Muscle of leg (tissue), 3 donors: ENCODE measurements at regions not wholly inside any gene's neighbourhood (a gene's known extent, or its start where the extent isn't known, plus 50 kb on each side); places are given as distances from the start of the nearest gene placed in this dataset.

Experiments
- DNase-seq: peaks from one replicate; pipeline ENCODE4 v3.0.0; 2013
- H3K27ac ChIP-seq: one replicate; pipeline ENCODE4 v1.5.1; 2013; ENCODE audit warnings: mild to moderate bottlenecking, low read length, control low read depth
- H3K27me3 ChIP-seq: one replicate; pipeline ENCODE4 v1.6.1; 2013; ENCODE audit warnings: low read length; ENCODE audit not compliant: control insufficient read depth, insufficient read depth
- H3K36me3 ChIP-seq: one replicate; pipeline ENCODE4 v1.6.1; 2013; ENCODE audit warnings: low read length; ENCODE audit not compliant: control insufficient read depth, insufficient read depth
- H3K4me1 ChIP-seq: one replicate; pipeline ENCODE4 v1.6.1; 2013; ENCODE audit warnings: low read length; ENCODE audit not compliant: control insufficient read depth, insufficient read depth
- H3K4me3 ChIP-seq: one replicate; pipeline ENCODE4 v1.5.1; 2013; ENCODE audit warnings: low read length, control low read depth
- H3K9me3 ChIP-seq: replicated peaks from 2 replicates; pipeline ENCODE4 v1.6.1; 2013; ENCODE audit warnings: low read depth, low read length; ENCODE audit not compliant: control insufficient read depth
- WGBS: methylation state at CpG from one replicate; pipeline ENCODE4 v1.1.5; 2013; ENCODE audit warnings: missing lambda C conversion rate; ENCODE audit not compliant: insufficient coverage; 5-methylcytosine and 5-hydroxymethylcytosine counted together

- H3K4me1 ChIP-seq, result no peaks in the 10 kb centered on the region
- WGBS, result 37% methylated on average over 3 of the region's 7 CpGs
- no peak for DNase-seq
- H3K36me3 ChIP-seq, result no peaks in the 10 kb centered on the region
- no peaks in the 10 kb centered on the region for H3K9me3 ChIP-seq
- H3K4me3 ChIP-seq, result no peak overlapping the region
- no peak overlapping the region for H3K27ac ChIP-seq
- H3K27me3 ChIP-seq, result no peaks in the 10 kb centered on the region
These were observed 428.4 kb downstream of the EFNB2 start for GRCh38 chr13:106107061-106107460.

GRCh38 chr13:106105153-106105552 is 430.3 kb downstream of the EFNB2 start:
- Histone ChIP-seq H3K9me3 (no peaks in the 10 kb centered on the region), H3K4me3 (no peak overlapping the region), H3K36me3 (no peaks in the 10 kb centered on the region), H3K27ac (no peak overlapping the region), H3K27me3 (no peaks in the 10 kb centered on the region), H3K4me1 (peaks cover 5% of the 10 kb centered on the region)
- no peak for DNase-seq
- WGBS, result no CpG with 5 or more reads among the region's 1 CpG

GRCh38 chr13:106104281-106104901 is 431.1 kb downstream of the EFNB2 start:
- no peak for DNase-seq
- peaks cover 6% of the 10 kb centered on the region for H3K4me1 ChIP-seq

GRCh38 chr13:106103779-106104178 is 431.7 kb downstream of the EFNB2 start:
- H3K36me3 ChIP-seq, result no peaks in the 10 kb centered on the region
- H3K27me3 ChIP-seq, result no peaks in the 10 kb centered on the region
- no peak for DNase-seq
- H3K27ac ChIP-seq, result no peak overlapping the region
- WGBS, result 91% methylated on average over 10 of the region's 10 CpGs
- H3K4me1 ChIP-seq, result peaks cover 6% of the 10 kb centered on the region
- no peak overlapping the region for H3K4me3 ChIP-seq
- H3K9me3 ChIP-seq, result no peaks in the 10 kb centered on the region

More at GRCh38 chr13:106104281-106104901, 431.1 kb downstream of the EFNB2 start:
- Histone ChIP-seq H3K27ac (no peak overlapping the region), H3K4me3 (no peak overlapping the region), H3K27me3 (no peaks in the 10 kb centered on the region), H3K36me3 (no peaks in the 10 kb centered on the region), H3K9me3 (no peaks in the 10 kb centered on the region)
- WGBS, result 88% methylated on average over 1 of the region's 3 CpGs

- peaks cover 6% of the 10 kb centered on the region for H3K4me1 ChIP-seq
- no peak for DNase-seq
- no peak overlapping the region for H3K4me3 ChIP-seq
- 100% methylated on average over 1 of the region's 4 CpGs for WGBS
- H3K27ac ChIP-seq, result no peak overlapping the region
- H3K27me3 ChIP-seq, result no peaks in the 10 kb centered on the region
- no peaks in the 10 kb centered on the region for H3K36me3 ChIP-seq
- no peaks in the 10 kb centered on the region for H3K9me3 ChIP-seq
These were observed 432.7 kb downstream of the EFNB2 start for GRCh38 chr13:106102786-106103185.

GRCh38 chr13:106101201-106101600 is 434.3 kb downstream of the EFNB2 start:
- no peak for DNase-seq
- no CpG with 5 or more reads among the region's 5 CpGs for WGBS
- H3K9me3 ChIP-seq, result no peaks in the 10 kb centered on the region
- H3K36me3 ChIP-seq, result no peaks in the 10 kb centered on the region
- H3K27ac ChIP-seq, result no peak overlapping the region
- H3K4me1 ChIP-seq, result peaks cover 6% of the 10 kb centered on the region
- H3K27me3 ChIP-seq, result no peaks in the 10 kb centered on the region
- no peak overlapping the region for H3K4me3 ChIP-seq

GRCh38 chr13:106100171-106100919 is 435.1 kb downstream of the EFNB2 start:
- no peaks in the 10 kb centered on the region for H3K36me3 ChIP-seq
- peaks cover 6% of the 10 kb centered on the region for H3K4me1 ChIP-seq
- no peaks in the 10 kb centered on the region for H3K9me3 ChIP-seq
- 50% methylated on average over 6 of the region's 8 CpGs for WGBS
- H3K4me3 ChIP-seq, result no peak overlapping the region
- H3K27ac ChIP-seq, result no peak overlapping the region
- DNase-seq, result peak; percentile 35
- H3K27me3 ChIP-seq, result no peaks in the 10 kb centered on the region

- no peak for DNase-seq
- Histone ChIP-seq H3K36me3 (no peaks in the 10 kb centered on the region), H3K27ac (no peak overlapping the region), H3K9me3 (no peaks in the 10 kb centered on the region), H3K27me3 (no peaks in the 10 kb centered on the region), H3K4me1 (peaks cover 6% of the 10 kb centered on the region), H3K4me3 (no peak overlapping the region)
- WGBS, result 73% methylated on average over 8 of the region's 13 CpGs
These were observed 435.7 kb downstream of the EFNB2 start for GRCh38 chr13:106099765-106100164.

- Histone ChIP-seq H3K9me3 (no peaks in the 10 kb centered on the region), H3K36me3 (no peaks in the 10 kb centered on the region), H3K27me3 (no peaks in the 10 kb centered on the region), H3K4me1 (peaks cover 6% of the 10 kb centered on the region), H3K27ac (no peak overlapping the region), H3K4me3 (no peak overlapping the region)
- WGBS, result 100% methylated on average over 1 of the region's 3 CpGs
- no peak for DNase-seq
These were observed 436.7 kb downstream of the EFNB2 start for GRCh38 chr13:106098778-106099177.

GRCh38 chr13:106096661-106097092 is 438.8 kb downstream of the EFNB2 start:
- no CpG with 5 or more reads among the region's 4 CpGs for WGBS
- DNase-seq, result no peak
- H3K4me3 ChIP-seq, result no peak overlapping the region

More at GRCh38 chr13:106096661-106097092, 438.8 kb downstream of the EFNB2 start:
- Histone ChIP-seq H3K36me3 (no peaks in the 10 kb centered on the region), H3K4me1 (peaks cover 6% of the 10 kb centered on the region), H3K27ac (no peak overlapping the region), H3K27me3 (no peaks in the 10 kb centered on the region), H3K9me3 (no peaks in the 10 kb centered on the region)
